Breast epithelium (tissue), 3 donors: ENCODE measurements at regions not wholly inside any gene's neighbourhood (a gene's known extent, or its start where the extent isn't known, plus 50 kb on each side); places are given as distances from the start of the nearest gene placed in this dataset.

ENCODE experiments used
- POLR2A ChIP-seq: fragments of 450-650 bp; IDR thresholded peaks from one replicate; pipeline ENCODE4 v1.6.1; 2016; ENCODE audit warnings: antibody characterized with exemption, mild to moderate bottlenecking, moderate library complexity
- TF ChIP-seq, protein P1 (sequence below), 3 donors: fragments of 450-650 bp; IDR thresholded peaks; one replicate each; pipeline ENCODE4 v1.5.1; 2016 to 2017; ENCODE audit warnings: antibody characterized with exemption in 3 of 3, mild to moderate bottlenecking in 3 of 3, moderate library complexity in 3 of 3

GRCh38 chr1:39130325-39130724 lies 74.2 kb upstream of the MACF1 start:
- TF ChIP-seq, protein P1, sequence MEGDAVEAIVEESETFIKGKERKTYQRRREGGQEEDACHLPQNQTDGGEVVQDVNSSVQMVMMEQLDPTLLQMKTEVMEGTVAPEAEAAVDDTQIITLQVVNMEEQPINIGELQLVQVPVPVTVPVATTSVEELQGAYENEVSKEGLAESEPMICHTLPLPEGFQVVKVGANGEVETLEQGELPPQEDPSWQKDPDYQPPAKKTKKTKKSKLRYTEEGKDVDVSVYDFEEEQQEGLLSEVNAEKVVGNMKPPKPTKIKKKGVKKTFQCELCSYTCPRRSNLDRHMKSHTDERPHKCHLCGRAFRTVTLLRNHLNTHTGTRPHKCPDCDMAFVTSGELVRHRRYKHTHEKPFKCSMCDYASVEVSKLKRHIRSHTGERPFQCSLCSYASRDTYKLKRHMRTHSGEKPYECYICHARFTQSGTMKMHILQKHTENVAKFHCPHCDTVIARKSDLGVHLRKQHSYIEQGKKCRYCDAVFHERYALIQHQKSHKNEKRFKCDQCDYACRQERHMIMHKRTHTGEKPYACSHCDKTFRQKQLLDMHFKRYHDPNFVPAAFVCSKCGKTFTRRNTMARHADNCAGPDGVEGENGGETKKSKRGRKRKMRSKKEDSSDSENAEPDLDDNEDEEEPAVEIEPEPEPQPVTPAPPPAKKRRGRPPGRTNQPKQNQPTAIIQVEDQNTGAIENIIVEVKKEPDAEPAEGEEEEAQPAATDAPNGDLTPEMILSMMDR (IDR thresholded peaks at IDR 0.05) = no peak
- no peak for TF ChIP-seq POLR2A
